ENCODE measurements at regions not wholly inside any gene's neighbourhood (a gene's known extent, or its start where the extent isn't known, plus 50 kb on each side); places are given as distances from the start of the nearest gene placed in this dataset.

DNA sequence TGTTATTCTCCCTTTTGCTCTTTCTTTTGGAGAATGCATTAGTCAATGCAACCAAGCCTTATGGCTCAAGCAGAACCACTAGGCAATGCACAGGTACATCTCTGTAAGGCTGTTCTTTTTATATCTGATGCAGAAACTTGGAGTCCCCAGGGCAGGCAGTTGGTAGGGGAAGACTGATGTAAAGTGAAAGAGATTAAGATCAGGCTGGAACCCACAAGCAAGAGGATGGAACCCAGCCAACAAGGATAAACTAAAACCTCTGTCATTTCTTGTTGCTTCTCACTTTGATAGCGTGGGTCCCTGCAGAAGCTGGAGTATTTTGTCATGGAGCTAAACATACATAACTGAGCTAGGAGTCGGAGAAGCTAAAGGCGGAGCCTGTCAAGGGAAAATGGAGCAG, 142.9 kb downstream of the GPAM start:
- no peaks in the 10 kb centered on the region for H3K27me3 ChIP-seq (ENCODE audit: low read depth)
- H3K4me3 ChIP-seq: no peak overlapping the region
- TF ChIP-seq, protein P1, sequence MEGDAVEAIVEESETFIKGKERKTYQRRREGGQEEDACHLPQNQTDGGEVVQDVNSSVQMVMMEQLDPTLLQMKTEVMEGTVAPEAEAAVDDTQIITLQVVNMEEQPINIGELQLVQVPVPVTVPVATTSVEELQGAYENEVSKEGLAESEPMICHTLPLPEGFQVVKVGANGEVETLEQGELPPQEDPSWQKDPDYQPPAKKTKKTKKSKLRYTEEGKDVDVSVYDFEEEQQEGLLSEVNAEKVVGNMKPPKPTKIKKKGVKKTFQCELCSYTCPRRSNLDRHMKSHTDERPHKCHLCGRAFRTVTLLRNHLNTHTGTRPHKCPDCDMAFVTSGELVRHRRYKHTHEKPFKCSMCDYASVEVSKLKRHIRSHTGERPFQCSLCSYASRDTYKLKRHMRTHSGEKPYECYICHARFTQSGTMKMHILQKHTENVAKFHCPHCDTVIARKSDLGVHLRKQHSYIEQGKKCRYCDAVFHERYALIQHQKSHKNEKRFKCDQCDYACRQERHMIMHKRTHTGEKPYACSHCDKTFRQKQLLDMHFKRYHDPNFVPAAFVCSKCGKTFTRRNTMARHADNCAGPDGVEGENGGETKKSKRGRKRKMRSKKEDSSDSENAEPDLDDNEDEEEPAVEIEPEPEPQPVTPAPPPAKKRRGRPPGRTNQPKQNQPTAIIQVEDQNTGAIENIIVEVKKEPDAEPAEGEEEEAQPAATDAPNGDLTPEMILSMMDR (IDR thresholded peaks at IDR 0.05; ENCODE audit: borderline replicate concordance): no peak
- intact Hi-C loops (cut with micrococcal nuclease): no loop called here
- H3K36me3 ChIP-seq: no peaks in the 10 kb centered on the region
- DNase-seq: no peak
- no peak overlapping the region for H3K27ac ChIP-seq (replicated peaks)
- no peaks in the 10 kb centered on the region for H3K4me1 ChIP-seq
- peaks cover 3% of the 10 kb centered on the region for H3K9me3 ChIP-seq (replicated peaks)

DNA sequence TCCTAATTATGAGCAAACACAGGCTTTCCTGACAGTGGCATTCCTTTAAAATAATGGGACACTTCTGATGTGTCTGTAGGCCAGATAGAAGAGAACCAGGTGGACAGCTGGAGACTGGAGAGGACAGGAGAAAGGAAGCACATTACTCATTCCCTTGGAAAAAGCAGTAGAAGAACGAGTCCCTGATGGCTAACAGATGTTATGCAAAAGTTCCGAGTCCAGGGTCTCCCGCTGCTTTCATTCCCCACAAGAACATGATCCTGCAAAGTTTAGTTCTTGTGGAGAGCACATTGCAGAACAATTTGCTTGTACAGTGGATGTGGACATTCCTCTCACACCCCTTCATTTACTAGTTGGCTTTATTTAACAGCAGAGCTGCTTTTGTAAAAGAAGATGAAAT, 137.6 kb downstream of the GPAM start:
- Histone ChIP-seq H3K9me3 (replicated peaks) (no peaks in the 10 kb centered on the region), H3K36me3 (no peaks in the 10 kb centered on the region), H3K4me1 (no peaks in the 10 kb centered on the region), H3K4me3 (no peak overlapping the region), H3K27me3 (ENCODE audit: low read depth) (no peaks in the 10 kb centered on the region), H3K27ac (replicated peaks) (no peak overlapping the region)
- TF ChIP-seq, protein P1 (IDR thresholded peaks at IDR 0.05; ENCODE audit: borderline replicate concordance): no peak
- DNase-seq: no peak
- intact Hi-C loops (cut with micrococcal nuclease): no loop called here

DNA sequence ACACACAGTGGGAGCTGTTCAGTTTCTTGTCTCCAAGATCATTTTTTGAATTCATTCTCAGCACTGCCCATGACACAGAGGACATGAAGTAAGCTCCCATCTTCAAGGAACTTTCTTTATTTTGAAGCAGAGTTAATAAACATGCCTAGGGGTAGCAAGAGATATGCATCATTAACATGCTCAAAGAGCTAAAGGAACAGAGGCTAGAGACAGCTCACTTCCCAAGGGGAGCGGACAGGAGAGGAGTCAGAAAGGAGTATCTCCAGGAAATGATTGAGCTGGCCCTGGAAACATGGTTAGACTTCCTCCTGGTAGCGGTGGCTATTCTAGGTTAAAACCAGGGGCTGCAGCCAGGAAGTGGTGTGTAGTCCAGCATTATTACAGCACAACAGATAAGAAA, 135.9 kb downstream of the GPAM start:
- Histone ChIP-seq H3K27me3 (ENCODE audit: low read depth) (peaks cover 6% of the 10 kb centered on the region), H3K36me3 (no peaks in the 10 kb centered on the region), H3K4me1 (no peaks in the 10 kb centered on the region), H3K9me3 (replicated peaks) (no peaks in the 10 kb centered on the region), H3K4me3 (no peak overlapping the region), H3K27ac (replicated peaks) (no peak overlapping the region)
- no peak for DNase-seq
- TF ChIP-seq, protein P1 (IDR thresholded peaks at IDR 0.05; ENCODE audit: borderline replicate concordance): no peak
- intact Hi-C loops (cut with micrococcal nuclease): no loop called here

DNA sequence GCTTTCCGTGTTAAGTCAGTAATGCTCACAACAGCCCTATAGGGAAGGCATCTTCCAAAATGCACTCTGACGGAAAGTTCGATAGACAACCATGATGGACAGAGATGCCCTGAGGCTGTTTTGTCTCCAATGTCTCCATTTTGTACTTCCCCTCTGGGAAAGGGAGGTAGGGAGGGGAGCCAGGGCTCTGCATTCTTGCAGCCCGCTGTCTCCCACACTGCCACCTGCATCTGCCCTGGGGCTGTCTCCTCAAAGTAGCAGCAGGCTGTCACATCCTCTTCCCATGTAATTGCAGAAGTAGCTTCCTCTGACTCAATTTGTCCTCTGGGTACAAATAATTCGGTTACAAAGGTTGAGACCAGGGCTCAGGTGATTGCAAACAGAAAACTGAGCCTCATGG, 131.4 kb downstream of the GPAM start:
- no peaks in the 10 kb centered on the region for H3K36me3 ChIP-seq
- TF ChIP-seq, protein P1 (IDR thresholded peaks at IDR 0.05; ENCODE audit: borderline replicate concordance): no peak
- H3K27ac ChIP-seq (replicated peaks): no peak overlapping the region
- no peak for DNase-seq
- intact Hi-C loops (cut with micrococcal nuclease): no loop called here
- H3K9me3 ChIP-seq (replicated peaks): no peaks in the 10 kb centered on the region
- H3K27me3 ChIP-seq (ENCODE audit: low read depth): peaks cover 6% of the 10 kb centered on the region
- no peak overlapping the region for H3K4me3 ChIP-seq
- no peaks in the 10 kb centered on the region for H3K4me1 ChIP-seq

DNA sequence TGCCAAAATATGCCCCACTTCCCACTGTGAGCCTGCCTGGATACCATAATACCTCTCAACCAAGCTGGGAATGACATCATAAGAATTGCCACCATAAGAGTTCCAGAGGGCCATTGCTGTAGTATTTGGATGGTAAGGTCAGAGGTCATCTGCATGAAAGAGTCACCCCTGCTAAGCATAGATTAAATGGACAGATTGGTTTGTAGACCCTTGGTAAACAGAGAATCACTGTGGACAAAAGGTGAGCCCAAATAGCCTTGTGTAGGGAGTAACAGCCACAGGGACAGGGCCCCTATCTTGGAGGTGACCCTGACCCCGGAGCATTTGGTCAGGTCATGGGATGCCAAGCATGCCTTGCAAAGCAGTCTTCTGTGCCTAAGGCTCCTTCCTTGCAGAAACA, 129.7 kb downstream of the GPAM start:
- H3K4me3 ChIP-seq: no peak overlapping the region
- H3K27ac ChIP-seq (replicated peaks): no peak overlapping the region
- H3K9me3 ChIP-seq (replicated peaks): no peaks in the 10 kb centered on the region
- no peaks in the 10 kb centered on the region for H3K4me1 ChIP-seq
- TF ChIP-seq, protein P1 (IDR thresholded peaks at IDR 0.05; ENCODE audit: borderline replicate concordance): no peak
- peaks cover 6% of the 10 kb centered on the region for H3K27me3 ChIP-seq (ENCODE audit: low read depth)
- H3K36me3 ChIP-seq: no peaks in the 10 kb centered on the region
- intact Hi-C loops (cut with micrococcal nuclease): no loop called here
- no peak for DNase-seq

DNA sequence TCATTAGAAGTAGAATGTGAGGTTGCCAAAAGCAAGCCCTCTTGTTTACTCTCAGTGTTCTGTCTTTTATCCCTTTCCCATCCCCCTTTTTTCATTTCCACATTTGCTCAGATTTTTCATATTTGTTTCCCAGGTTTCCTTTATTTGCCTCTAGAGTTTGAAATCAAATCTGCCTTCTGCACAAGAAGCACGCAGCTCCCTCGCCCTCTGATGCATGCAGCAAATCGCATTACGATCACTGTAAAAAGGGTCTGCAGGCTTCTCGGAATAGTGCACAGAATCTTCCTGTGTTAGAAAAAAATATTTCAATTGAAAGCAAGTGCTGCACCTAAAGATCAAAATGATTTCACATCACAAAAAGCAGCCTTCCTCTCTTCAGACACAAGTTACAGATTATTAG, 129.0 kb downstream of the GPAM start:
- no peaks in the 10 kb centered on the region for H3K9me3 ChIP-seq (replicated peaks)
- DNase-seq: no peak
- no peaks in the 10 kb centered on the region for H3K36me3 ChIP-seq
- intact Hi-C loops (cut with micrococcal nuclease): no loop called here
- no peak overlapping the region for H3K27ac ChIP-seq (replicated peaks)
- H3K4me3 ChIP-seq: no peak overlapping the region
- peaks cover 6% of the 10 kb centered on the region for H3K27me3 ChIP-seq (ENCODE audit: low read depth)
- TF ChIP-seq, protein P1 (IDR thresholded peaks at IDR 0.05; ENCODE audit: borderline replicate concordance): no peak
- no peaks in the 10 kb centered on the region for H3K4me1 ChIP-seq
